Body of pancreas (tissue), 4 donors: ENCODE measurements at regions not wholly inside any gene's neighbourhood (a gene's known extent, or its start where the extent isn't known, plus 50 kb on each side); places are given as distances from the start of the nearest gene placed in this dataset.
A peak's percentile ranks its signal among the peaks of the same experiment; 100 is the strongest.

Experiments
- ATAC-seq: fragments of 150-250 bp; one replicate; pipeline ENCODE4 v1.9.1; 2016
- DNase-seq, 4 donors: peaks; one replicate each; pipeline ENCODE4 v3.0.0-alpha.2; 2019
- H3K27ac ChIP-seq, 4 donors: fragments of 200-600 bp; sonication (generic); 1 replicate in 3 of 4; 2 replicates in 1 of 4; pipeline versions ENCODE4 v1.5.1 to v1.6.1; 2016 to 2019; ENCODE audit warnings: mild to moderate bottlenecking in 1 of 4, mixed read lengths in 1 of 4, moderate library complexity in 1 of 4
- H3K27me3 ChIP-seq, 2 donors: fragments of 200-600 bp; sonication (generic); one replicate each; pipeline ENCODE4 v1.6.0; 2016; ENCODE audit warnings: mild to moderate bottlenecking in 1 of 2
- H3K36me3 ChIP-seq, 2 donors: fragments of 200-600 bp; sonication (generic); replicated peaks in 1 of 2; 2 replicates each; pipeline ENCODE4 v1.5.1; 2016; ENCODE audit warnings: low read depth in 2 of 2; ENCODE audit not compliant: insufficient read depth in 1 of 2
- H3K4me1 ChIP-seq: fragments of 200-600 bp; sonication (generic); one replicate; pipeline ENCODE4 v1.6.0; 2016
- H3K4me3 ChIP-seq, 2 donors: fragments of 200-600 bp; sonication (generic); 1 replicate in 1 of 2; 2 replicates in 1 of 2; pipeline ENCODE4 v1.5.1; 2016 to 2019
- H3K9me3 ChIP-seq, 3 donors: fragments of 200-600 bp; sonication (generic); 1 replicate in 2 of 3; 2 replicates in 1 of 3; pipeline ENCODE4 v1.5.1; 2016
- POLR2A ChIP-seq, 3 donors: fragments of 450-650 bp; IDR thresholded peaks; one replicate each; pipeline ENCODE4 v1.6.1; 2016; ENCODE audit warnings: antibody characterized with exemption in 3 of 3, mild to moderate bottlenecking in 2 of 3
- WGBS, 2 donors: methylation state at CpG; one replicate each; pipeline ENCODE4 v1.1.5; 2017; 5-methylcytosine and 5-hydroxymethylcytosine counted together
- intact Hi-C: fragments of 100-400 bp; cut with DNase I; formaldehyde crosslinking; loops from one replicate; pipeline ENCODE4 v1.15.1; 2023
- TF ChIP-seq, protein P1 (sequence below), 7 experiments: fragments of 450-650 bp in 4 of 7; fragments of 200-600 bp in 3 of 7; sonication (generic) in 3 of 7; IDR thresholded peaks; one replicate each; pipeline ENCODE4 v1.5.1; 2016 to 2019; ENCODE audit warnings: antibody characterized with exemption in 7 of 7

- Histone ChIP-seq H3K27ac (no peak overlapping the region), H3K36me3 (no peaks in the 10 kb centered on the region), H3K4me1 (no peaks in the 10 kb centered on the region), H3K4me3 (no peak overlapping the region), H3K9me3 (peaks cover 0 to 2% (median 0%) of the 10 kb centered on the region in 3 donors), H3K27me3 (no peaks in the 10 kb centered on the region)
- ATAC-seq (no peak), DNase-seq (peak in 1 of 4 donors; percentile 3)
- no peak for TF ChIP-seq POLR2A (IDR thresholded peaks at IDR 0.05)
- TF ChIP-seq, protein P1, sequence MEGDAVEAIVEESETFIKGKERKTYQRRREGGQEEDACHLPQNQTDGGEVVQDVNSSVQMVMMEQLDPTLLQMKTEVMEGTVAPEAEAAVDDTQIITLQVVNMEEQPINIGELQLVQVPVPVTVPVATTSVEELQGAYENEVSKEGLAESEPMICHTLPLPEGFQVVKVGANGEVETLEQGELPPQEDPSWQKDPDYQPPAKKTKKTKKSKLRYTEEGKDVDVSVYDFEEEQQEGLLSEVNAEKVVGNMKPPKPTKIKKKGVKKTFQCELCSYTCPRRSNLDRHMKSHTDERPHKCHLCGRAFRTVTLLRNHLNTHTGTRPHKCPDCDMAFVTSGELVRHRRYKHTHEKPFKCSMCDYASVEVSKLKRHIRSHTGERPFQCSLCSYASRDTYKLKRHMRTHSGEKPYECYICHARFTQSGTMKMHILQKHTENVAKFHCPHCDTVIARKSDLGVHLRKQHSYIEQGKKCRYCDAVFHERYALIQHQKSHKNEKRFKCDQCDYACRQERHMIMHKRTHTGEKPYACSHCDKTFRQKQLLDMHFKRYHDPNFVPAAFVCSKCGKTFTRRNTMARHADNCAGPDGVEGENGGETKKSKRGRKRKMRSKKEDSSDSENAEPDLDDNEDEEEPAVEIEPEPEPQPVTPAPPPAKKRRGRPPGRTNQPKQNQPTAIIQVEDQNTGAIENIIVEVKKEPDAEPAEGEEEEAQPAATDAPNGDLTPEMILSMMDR (IDR thresholded peaks at IDR 0.05) = no peak
- WGBS, 2 donors = 72 to 74% methylated on average over 6 to 8 of the region's 8 CpGs
- intact Hi-C loops = no loop called here
Measured at GRCh38 chr22:49545606-49546005, 282.1 kb downstream of the BRD1 start.

DNA sequence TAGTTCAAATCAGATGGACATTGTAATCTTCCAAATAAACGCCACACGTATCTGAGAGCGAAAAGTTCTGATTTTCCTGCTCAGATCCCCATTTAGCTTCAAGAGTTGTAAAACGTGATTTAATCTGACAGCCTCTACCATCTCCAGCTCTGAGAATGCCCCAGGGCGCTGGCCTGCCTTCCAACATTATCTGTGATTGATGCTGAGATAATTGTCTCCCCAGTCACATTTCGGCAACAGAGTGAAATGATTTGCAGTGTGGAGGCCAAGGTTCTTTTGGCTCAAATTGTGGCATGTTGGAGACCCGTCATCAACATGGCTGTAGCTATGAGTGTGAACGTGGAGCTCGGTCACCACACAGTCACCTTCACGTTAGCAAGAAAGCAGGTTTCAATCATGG, 283.4 kb downstream of the BRD1 start:
- ATAC-seq = no peak
- TF ChIP-seq POLR2A (IDR thresholded peaks at IDR 0.05) = no peak
- TF ChIP-seq, protein P1 (IDR thresholded peaks at IDR 0.05) = no peak
- Histone ChIP-seq H3K4me3 (no peak overlapping the region), H3K4me1 (no peaks in the 10 kb centered on the region), H3K9me3 (no peaks in the 10 kb centered on the region), H3K36me3 (no peaks in the 10 kb centered on the region), H3K27ac (no peak overlapping the region), H3K27me3 (no peaks in the 10 kb centered on the region)
- DNase-seq = no peak
- WGBS, 2 donors = 61 to 62% methylated on average over 10 of the region's 10 CpGs
- intact Hi-C loops = no loop called here

GRCh38 chr22:49543876-49544275, 283.8 kb downstream of the BRD1 start:
- intact Hi-C loops = no loop called here
- H3K27ac ChIP-seq = no peak overlapping the region
- H3K27me3 ChIP-seq = no peaks in the 10 kb centered on the region
- H3K36me3 ChIP-seq = no peaks in the 10 kb centered on the region
- WGBS, 2 donors = 57 to 61% methylated on average over 7 to 10 of the region's 10 CpGs
- no peak for ATAC-seq
- no peaks in the 10 kb centered on the region for H3K9me3 ChIP-seq
- H3K4me1 ChIP-seq = no peaks in the 10 kb centered on the region
- no peak for DNase-seq
- H3K4me3 ChIP-seq = no peak overlapping the region
- TF ChIP-seq, protein P1 (IDR thresholded peaks at IDR 0.05) = no peak
- TF ChIP-seq POLR2A (IDR thresholded peaks at IDR 0.05) = no peak

DNA sequence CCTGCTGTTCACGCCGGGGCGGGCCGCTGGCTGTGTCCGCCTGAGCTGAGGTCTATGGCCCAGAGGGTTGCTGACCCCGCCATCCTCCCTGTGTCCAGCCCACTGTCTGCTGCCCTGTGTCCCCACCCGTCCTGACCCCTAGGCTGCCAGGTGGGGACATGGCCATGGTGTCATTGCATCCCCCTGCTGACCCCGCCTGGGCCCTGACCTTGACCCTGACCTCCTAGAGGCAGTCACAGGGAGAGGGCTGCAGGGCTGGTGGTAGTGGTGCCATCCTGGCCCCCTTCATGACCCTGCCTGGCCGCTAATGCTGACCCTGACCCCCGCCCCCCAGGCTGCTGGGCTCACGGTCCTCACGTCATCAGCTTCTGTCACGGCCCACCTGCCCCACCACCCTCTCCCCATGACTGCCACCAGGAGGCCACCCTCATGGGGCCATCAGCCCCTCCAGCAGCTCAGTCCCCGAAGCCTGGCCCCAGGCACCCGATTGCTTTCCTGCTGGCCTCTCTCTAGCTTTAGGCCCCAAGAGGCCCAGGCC, 285.9 kb downstream of the BRD1 start:
- WGBS, 2 donors = 76 to 82% methylated on average over 13 to 14 of the region's 15 CpGs
- TF ChIP-seq, protein P1 (IDR thresholded peaks at IDR 0.05) = no peak
- TF ChIP-seq POLR2A (IDR thresholded peaks at IDR 0.05) = no peak
- peak in 2 of 4 donors; percentile 2 to 4 for DNase-seq
- H3K27me3 ChIP-seq = no peaks in the 10 kb centered on the region
- no peak for ATAC-seq
- no peak overlapping the region for H3K27ac ChIP-seq
- no peaks in the 10 kb centered on the region for H3K36me3 ChIP-seq
- no peak overlapping the region for H3K4me3 ChIP-seq
- H3K9me3 ChIP-seq = no peaks in the 10 kb centered on the region
- intact Hi-C loops = no loop called here
- no peaks in the 10 kb centered on the region for H3K4me1 ChIP-seq
